DOHH2 (cell line): ENCODE measurements at regions not wholly inside any gene's neighbourhood (a gene's known extent, or its start where the extent isn't known, plus 50 kb on each side); places are given as distances from the start of the nearest gene placed in this dataset.

Experiments used
- H3F3A ChIP-seq: fragments of 200-600 bp; sonication (generic), shearing (Covaris generic); 2 replicates; pipeline ENCODE4 v1.6.0; 2016; ENCODE audit warnings: antibody characterized with exemption, mild to moderate bottlenecking; ENCODE audit not compliant: control insufficient read depth, insufficient read depth
- H3K27ac ChIP-seq: fragments of 200-600 bp; sonication (generic); 2 replicates; pipeline ENCODE4 v1.5.1; 2014; ENCODE audit warnings: low read depth, mild to moderate bottlenecking, low read length, moderate library complexity
- H3K27me3 ChIP-seq: fragments of 200-600 bp; sonication (generic); 2 replicates; pipeline ENCODE4 v1.6.1; 2014; ENCODE audit warnings: mild to moderate bottlenecking, low read length, mixed read lengths; ENCODE audit not compliant: control insufficient read depth
- H3K36me3 ChIP-seq: fragments of 200-600 bp; sonication (generic); 2 replicates; pipeline ENCODE4 v1.6.1; 2014; ENCODE audit warnings: mild to moderate bottlenecking, low read length, moderate library complexity, mixed read lengths; ENCODE audit not compliant: control insufficient read depth
- H3K4me1 ChIP-seq: fragments of 200-600 bp; sonication (generic); 2 replicates; pipeline ENCODE4 v1.6.1; 2014; ENCODE audit warnings: mild to moderate bottlenecking, low read length, mixed read lengths; ENCODE audit not compliant: control insufficient read depth
- H3K4me2 ChIP-seq: fragments of 200-600 bp; sonication (generic); 2 replicates; pipeline ENCODE4 v1.6.0; 2014; ENCODE audit warnings: mild to moderate bottlenecking, low read length, moderate library complexity
- H3K4me3 ChIP-seq: fragments of 200-600 bp; sonication (generic); 2 replicates; pipeline ENCODE4 v1.5.1; 2014; ENCODE audit warnings: mild to moderate bottlenecking, low read length, mixed read lengths
- H3K79me2 ChIP-seq: fragments of 200-600 bp; sonication (generic); 2 replicates; pipeline ENCODE4 v1.6.1; 2014; ENCODE audit warnings: mild to moderate bottlenecking, low read length, mixed read lengths; ENCODE audit not compliant: control insufficient read depth
- H3K9me2 ChIP-seq: fragments of 200-600 bp; sonication (generic); replicated peaks from 2 replicates; pipeline ENCODE4 v1.6.1; 2014; ENCODE audit warnings: mild to moderate bottlenecking, low read length, mixed read lengths; ENCODE audit not compliant: control insufficient read depth
- H3K9me3 ChIP-seq: fragments of 200-600 bp; sonication (generic); 2 replicates; pipeline ENCODE4 v1.6.1; 2014; ENCODE audit warnings: antibody characterized with exemption, low read length, mixed read lengths; ENCODE audit not compliant: control insufficient read depth, insufficient read depth
- H4K20me1 ChIP-seq: fragments of 200-600 bp; sonication (generic); 2 replicates; pipeline ENCODE4 v1.6.0; 2014; ENCODE audit warnings: low read depth, mild to moderate bottlenecking, antibody characterized with exemption, low read length, moderate library complexity; ENCODE audit not compliant: control insufficient read depth, insufficient read depth
- EZH2phosphoT487 ChIP-seq: fragments of 200-600 bp; sonication (generic); IDR thresholded peaks from 2 replicates; pipeline ENCODE4 v1.6.1; 2017; ENCODE audit warnings: borderline replicate concordance, mild to moderate bottlenecking, antibody characterized with exemption, low read length, moderate library complexity, mixed read lengths
- TF ChIP-seq, protein P1 (sequence below): fragments of 200-600 bp; sonication (generic); IDR thresholded peaks from one replicate; pipeline ENCODE4 v1.5.1; 2014; ENCODE audit warnings: antibody characterized with exemption, mild to moderate bottlenecking, low read depth, low read length; ENCODE audit not compliant: poor library complexity, severe bottlenecking

DNA sequence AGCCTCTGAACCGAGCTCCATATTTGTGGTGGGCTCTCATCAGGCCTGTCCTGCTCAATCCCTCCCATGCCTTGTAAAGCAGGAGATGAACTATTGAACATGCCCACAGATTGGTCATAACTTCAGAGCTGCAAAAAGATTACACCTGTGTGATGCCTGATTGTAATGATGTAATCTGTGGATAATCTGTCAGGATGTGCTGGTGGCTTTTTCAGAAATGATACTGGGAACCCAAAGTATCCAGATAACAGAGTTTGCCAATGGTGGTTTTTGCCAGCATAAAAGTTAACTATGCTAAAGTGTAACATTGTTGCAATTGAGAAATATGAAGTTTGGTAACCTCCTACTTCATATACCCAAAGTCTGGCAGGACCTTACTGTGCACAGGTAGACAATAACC is 393.4 kb downstream of the RAPGEF2 start:
- no peak overlapping the region for H3K4me3 ChIP-seq
- H4K20me1 ChIP-seq: no peaks in the 10 kb centered on the region
- H3K27me3 ChIP-seq: no peaks in the 10 kb centered on the region
- no peaks in the 10 kb centered on the region for H3K4me1 ChIP-seq
- no peak overlapping the region for H3K27ac ChIP-seq
- no peaks in the 10 kb centered on the region for H3K9me3 ChIP-seq
- no peaks in the 10 kb centered on the region for H3K36me3 ChIP-seq
- no peaks in the 10 kb centered on the region for H3K79me2 ChIP-seq
- no peaks in the 10 kb centered on the region for H3K9me2 ChIP-seq
- H3F3A ChIP-seq: no peaks in the 10 kb centered on the region
- H3K4me2 ChIP-seq: no peak overlapping the region
- no peak for TF ChIP-seq EZH2phosphoT487
- TF ChIP-seq, protein P1, sequence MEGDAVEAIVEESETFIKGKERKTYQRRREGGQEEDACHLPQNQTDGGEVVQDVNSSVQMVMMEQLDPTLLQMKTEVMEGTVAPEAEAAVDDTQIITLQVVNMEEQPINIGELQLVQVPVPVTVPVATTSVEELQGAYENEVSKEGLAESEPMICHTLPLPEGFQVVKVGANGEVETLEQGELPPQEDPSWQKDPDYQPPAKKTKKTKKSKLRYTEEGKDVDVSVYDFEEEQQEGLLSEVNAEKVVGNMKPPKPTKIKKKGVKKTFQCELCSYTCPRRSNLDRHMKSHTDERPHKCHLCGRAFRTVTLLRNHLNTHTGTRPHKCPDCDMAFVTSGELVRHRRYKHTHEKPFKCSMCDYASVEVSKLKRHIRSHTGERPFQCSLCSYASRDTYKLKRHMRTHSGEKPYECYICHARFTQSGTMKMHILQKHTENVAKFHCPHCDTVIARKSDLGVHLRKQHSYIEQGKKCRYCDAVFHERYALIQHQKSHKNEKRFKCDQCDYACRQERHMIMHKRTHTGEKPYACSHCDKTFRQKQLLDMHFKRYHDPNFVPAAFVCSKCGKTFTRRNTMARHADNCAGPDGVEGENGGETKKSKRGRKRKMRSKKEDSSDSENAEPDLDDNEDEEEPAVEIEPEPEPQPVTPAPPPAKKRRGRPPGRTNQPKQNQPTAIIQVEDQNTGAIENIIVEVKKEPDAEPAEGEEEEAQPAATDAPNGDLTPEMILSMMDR: no peak

DNA sequence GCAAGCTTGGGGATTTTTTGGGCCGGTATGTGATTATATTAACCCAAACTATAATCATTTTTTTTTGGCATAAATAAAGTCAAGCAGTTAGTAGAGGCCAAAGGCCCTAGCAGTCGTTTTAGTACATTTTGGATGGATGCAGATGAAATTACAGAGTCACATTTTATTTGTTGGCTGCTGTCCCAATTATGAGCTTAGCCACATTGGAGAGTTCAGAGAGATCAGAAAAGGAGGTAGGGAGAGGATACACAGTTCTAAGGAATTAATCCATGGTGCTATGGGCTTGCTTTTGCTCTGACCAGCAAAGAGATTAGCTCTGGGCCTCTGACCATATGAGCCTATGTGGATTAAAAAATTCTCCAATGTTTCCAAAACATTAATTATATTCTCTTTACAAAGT is 395.1 kb downstream of the RAPGEF2 start:
- Histone ChIP-seq H3K27ac (no peak overlapping the region), H3K4me1 (no peaks in the 10 kb centered on the region), H3K4me3 (no peak overlapping the region), H3K9me3 (no peaks in the 10 kb centered on the region), H3K36me3 (no peaks in the 10 kb centered on the region), H3K27me3 (no peaks in the 10 kb centered on the region), H4K20me1 (no peaks in the 10 kb centered on the region), H3K9me2 (no peaks in the 10 kb centered on the region), H3K4me2 (no peak overlapping the region), H3F3A (no peaks in the 10 kb centered on the region), H3K79me2 (no peaks in the 10 kb centered on the region)
- TF ChIP-seq, protein P1: no peak
- no peak for TF ChIP-seq EZH2phosphoT487

DNA sequence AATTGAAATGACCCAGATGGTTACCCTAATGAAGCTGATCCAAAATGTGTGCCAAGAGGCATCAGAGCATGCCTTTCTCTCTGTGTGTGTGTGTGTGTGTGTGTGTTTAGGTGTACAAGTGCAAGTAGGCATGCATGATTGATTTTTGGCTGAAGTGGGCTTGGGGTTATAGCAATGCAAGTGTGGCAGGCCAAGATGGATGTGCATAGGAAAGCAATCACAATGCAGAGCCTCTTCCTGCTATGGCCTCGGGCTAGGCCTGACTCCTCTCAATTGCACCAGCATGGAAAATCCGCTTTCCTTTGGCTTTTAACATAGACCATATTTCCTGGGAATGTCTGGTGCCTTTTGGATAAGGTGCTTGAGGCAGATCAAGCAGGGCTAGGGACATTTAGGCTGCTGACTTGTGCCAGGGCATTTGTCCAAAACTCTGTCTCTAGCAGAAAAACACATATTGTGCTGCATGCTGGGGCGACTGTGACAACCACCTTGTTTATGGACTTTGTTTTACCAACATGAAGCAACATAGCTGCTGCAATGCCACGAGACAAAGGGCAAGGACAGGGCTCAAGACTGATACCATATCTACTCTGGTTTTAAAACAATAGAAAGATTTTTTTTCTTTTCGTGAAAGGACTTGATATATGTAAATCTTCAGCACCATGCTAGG is 395.7 kb downstream of the RAPGEF2 start:
- Histone ChIP-seq H3K27ac (no peak overlapping the region), H3K27me3 (no peaks in the 10 kb centered on the region), H3F3A (no peaks in the 10 kb centered on the region), H3K9me2 (no peaks in the 10 kb centered on the region), H3K36me3 (no peaks in the 10 kb centered on the region), H3K9me3 (no peaks in the 10 kb centered on the region), H3K4me3 (no peak overlapping the region), H3K4me1 (no peaks in the 10 kb centered on the region), H4K20me1 (no peaks in the 10 kb centered on the region), H3K79me2 (no peaks in the 10 kb centered on the region), H3K4me2 (no peak overlapping the region)
- TF ChIP-seq, protein P1: no peak
- no peak for TF ChIP-seq EZH2phosphoT487
